NCI-H2171 (cell line): ENCODE measurements at regions not wholly inside any gene's neighbourhood (a gene's known extent, or its start where the extent isn't known, plus 50 kb on each side); places are given as distances from the start of the nearest gene placed in this dataset.
"Not testable (repeated sequence)": the region's sequence is repeated elsewhere in the genome, so short reads cannot be mapped to it uniquely, and the experiment has no call there.

ENCODE experiments used
- DNase-seq: peaks from one replicate; lab custom pipeline; 2025; lab: John Stamatoyannopoulos, UW

GRCh38 chr7:9210114-9210513 lies 776.7 kb downstream of the NXPH1 start:
- no peak for DNase-seq

GRCh38 chr7:9217204-9217603 lies 783.8 kb downstream of the NXPH1 start:
- no peak for DNase-seq

DNA sequence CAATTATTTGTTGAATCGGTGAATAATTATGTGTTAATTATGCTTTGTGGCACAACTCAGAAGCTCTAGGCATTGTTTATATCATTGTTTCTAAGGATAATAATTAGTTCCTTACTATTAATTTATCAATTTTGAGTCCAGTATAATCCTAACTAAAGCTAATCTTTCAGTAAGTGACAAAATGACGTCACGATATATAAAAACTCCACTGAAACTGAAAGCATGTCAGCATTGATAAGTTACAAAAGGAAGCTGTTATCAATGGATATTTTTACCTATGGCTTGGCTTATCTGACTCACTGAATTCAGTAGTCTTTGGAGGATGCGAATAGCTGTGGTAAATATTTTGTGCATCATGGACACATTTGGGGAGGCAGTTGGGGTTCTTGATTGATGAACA lies 793.1 kb downstream of the NXPH1 start:
- no peak for DNase-seq

DNA sequence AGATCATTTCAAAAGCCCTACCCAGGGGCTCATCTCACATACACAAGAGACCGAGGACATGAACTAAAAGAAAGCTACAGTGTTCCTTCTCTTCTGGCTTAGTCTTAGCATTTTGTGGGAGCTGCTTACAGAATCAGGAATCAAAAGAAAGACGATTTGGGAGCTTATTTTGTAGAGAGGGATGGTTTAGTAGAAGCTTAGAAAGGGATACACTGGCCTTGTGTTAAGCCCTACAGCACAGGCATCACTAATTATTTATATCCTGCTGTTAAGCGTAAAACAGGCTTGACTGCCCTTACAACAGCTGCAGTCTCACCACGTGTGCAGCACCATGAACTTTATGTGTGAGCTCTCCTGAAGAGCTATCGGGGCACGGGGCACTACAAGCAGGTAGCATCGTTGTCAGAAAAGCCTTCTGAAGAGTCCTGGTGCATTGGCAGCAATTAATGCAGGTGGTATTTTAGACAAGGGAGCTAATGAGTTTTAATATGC lies 798.3 kb downstream of the NXPH1 start:
- no peak for DNase-seq

DNA sequence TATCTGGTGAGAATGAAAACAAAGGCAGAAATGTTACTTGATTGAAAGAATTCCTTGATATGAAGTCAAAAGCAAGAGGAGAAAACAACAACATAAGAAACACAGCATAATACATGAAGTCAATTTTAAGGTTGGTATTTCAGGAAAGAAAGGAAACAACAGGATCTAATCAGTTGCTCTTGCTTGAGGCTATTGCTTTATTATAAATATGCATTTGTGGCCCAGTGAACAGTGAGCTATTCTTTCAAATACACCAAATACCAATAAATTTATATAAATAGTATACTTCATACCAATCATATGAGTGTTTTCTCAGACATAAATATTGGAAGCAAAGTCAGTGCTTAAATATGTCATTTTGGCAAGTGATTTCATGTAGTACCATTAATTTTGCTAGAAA lies 806.6 kb downstream of the NXPH1 start:
- no peak for DNase-seq

GRCh38 chr7:9241826-9242225 lies 808.4 kb downstream of the NXPH1 start:
- DNase-seq: no peak

- no peak for DNase-seq
Observed at GRCh38 chr7:9242636-9243035, 809.2 kb downstream of the NXPH1 start.

GRCh38 chr7:9250876-9251275 lies 817.5 kb downstream of the NXPH1 start:
- DNase-seq: no peak

GRCh38 chr7:9264395-9264794 lies 831.0 kb downstream of the NXPH1 start:
- DNase-seq: no peak

DNA sequence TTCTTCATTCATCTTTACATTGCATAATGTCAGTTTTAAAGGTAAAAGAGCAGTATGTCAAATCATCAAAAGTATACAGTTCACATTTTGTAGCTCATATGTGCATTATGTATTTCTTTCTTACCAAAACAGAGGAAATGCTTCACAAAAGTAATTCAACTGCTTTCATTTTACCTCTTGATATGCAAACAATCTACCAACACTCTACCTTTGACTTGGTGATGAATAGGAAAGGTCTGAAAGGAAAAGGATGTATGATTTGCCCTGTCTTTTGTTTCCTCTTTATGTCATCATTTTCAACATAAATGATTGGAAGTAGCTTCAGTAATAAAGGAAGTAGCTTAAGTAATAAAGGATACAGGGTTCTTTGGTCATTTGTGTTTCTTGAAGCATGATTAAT lies 846.7 kb downstream of the NXPH1 start:
- no peak for DNase-seq

DNA sequence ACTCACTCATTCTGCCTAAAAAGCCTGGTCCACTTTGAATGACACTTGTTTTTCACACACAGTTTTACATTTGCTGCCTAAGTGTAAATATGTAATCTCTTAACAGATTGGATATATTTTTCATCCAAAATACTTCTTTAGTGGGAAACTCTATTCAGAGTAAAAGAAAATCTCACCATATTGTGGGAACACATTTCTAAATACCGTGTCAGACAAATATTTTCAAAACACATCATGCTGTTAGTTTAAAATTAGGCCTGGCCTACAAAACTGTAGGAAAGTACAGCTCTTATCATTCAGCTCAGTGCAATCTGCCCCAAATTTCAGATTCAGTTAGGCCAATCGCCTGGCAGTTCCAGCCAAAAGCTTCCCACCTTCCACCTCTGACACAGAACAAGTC lies 849.8 kb downstream of the NXPH1 start:
- no peak for DNase-seq

- no peak for DNase-seq
Observed at GRCh38 chr7:9302436-9302835, 869.0 kb downstream of the NXPH1 start.

- no peak for DNase-seq
Observed at GRCh38 chr7:9307131-9307530, 873.7 kb downstream of the NXPH1 start.

DNA sequence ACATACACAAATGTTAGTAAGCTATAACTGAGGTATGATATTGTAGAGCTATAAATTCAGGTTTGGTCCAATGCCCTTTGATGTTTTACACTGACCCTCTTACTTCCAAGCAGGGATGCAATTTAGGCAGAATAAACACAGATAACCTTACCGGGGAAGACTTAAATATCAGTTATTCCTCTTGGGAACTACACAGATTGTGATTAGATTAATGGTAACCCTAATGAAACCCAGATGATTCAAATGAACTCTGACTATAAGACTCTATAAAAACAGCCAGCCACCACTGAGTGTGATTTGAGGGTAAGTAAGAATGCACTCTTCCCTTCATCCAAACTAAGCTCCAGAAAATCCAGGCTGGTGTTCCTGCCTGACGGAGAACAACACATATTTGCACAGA lies 891.1 kb downstream of the NXPH1 start:
- no peak for DNase-seq

DNA sequence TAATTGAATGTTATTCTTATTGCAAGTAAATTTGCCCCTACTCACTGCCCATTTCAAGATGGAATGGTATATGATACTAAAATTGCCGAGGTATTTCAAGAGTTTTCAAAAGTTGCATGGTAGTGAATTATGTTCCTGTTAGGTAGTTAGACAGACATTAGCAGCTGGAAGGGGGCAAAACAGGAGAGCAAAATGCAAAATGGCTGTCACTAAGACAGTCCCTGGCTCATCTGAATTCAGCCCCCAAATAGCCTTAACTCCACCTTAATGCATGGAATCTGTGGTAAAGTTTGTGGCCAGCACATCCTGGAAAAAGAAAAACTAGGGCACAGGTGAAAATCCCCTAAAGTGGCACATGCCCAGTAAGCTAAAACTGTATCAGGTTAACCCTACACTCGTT lies 894.9 kb downstream of the NXPH1 start:
- DNase-seq: no peak

GRCh38 chr7:9349625-9350024 lies 916.2 kb downstream of the NXPH1 start:
- no peak for DNase-seq

GRCh38 chr7:9391221-9391620 lies 957.8 kb downstream of the NXPH1 start:
- DNase-seq: no peak

DNA sequence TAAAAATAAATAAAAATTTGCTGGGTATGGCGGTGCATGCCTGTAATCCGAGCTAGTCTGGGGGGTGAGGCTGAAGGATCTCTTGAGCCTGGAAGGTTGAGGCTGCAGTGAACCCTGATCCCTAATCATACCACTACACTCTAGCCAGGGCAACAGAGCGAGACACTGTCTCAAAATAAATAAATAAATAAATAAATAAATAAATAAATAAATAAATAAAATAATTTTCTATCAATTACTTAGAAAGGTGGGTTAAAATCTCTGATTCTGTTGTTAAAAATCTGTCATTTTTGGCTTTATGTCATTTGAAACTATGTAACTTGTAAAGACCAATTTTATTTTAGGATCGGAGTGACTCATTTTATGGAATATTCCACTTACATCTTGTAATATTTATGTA lies 958.6 kb downstream of the NXPH1 start:
- DNase-seq: no peak

DNA sequence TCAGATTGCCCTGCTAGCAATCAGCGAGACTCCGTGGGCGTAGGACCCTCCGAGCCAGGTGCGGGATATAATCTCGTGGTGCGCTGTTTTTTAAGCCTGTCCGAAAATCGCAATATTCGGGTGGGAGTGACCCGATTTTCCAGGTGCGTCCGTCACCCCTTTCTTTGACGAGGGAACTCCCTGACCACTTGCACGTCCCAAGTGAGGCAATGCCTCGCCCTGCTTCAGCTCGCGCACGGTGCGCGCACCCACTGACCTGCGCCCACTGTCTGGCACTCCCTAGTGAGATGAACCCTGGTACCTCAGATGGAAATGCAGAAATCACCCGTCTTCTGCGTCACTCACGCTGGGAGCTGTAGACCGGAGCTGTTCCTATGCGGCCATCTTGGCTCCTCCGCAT lies 971.0 kb downstream of the NXPH1 start:
- not testable (repeated sequence) for DNase-seq

DNA sequence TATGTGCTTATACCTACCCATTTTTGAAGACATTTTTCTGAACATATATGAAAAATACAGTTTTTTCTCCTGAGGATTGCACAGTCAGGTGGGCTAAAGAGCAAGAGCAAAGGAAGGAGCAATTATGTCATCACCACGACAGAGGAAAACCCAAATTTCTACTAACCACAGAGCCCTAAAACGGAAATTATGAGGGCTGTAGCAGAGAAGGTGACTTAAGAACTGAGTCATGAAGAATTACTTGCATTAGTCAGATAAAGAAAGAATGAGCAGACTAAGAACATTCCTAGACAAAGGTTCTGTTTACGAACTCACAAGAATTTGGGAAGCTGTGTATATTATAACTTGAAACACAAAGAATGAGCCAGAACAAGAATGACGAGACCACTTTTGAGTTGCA lies 974.4 kb downstream of the NXPH1 start:
- DNase-seq: no peak

GRCh38 chr7:9453521-9453920 lies 1020.1 kb downstream of the NXPH1 start:
- no peak for DNase-seq

GRCh38 chr7:9488555-9488954 lies 1055.1 kb downstream of the NXPH1 start:
- DNase-seq: no peak

- DNase-seq: no peak
Observed at GRCh38 chr7:9498303-9498702, 1064.9 kb downstream of the NXPH1 start.

DNA sequence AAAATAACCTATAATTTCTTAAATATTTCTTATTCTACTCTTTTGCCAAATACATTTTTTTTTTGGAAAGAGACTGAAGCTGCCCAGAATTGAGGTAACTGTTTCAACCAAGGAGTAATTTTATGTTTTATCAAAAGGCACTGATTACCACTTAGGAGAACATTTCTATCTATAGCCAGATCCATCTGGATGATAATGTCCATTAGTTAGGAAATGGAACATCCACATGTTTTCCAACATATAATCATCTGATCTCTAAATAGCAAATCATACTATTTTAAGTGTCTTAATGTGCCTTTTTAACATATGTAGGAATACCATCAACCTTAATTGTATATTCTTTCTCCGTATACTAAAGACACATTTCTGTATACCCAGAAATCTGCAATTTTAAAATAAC lies 1068.9 kb downstream of the NXPH1 start:
- no peak for DNase-seq

- DNase-seq: no peak
Observed at GRCh38 chr7:9504678-9505077, 1071.3 kb downstream of the NXPH1 start.
